ENCODE measurements at regions not wholly inside any gene's neighbourhood (a gene's known extent, or its start where the extent isn't known, plus 50 kb on each side); places are given as distances from the start of the nearest gene placed in this dataset.
"Not testable (repeated sequence)": the region's sequence is repeated elsewhere in the genome, so short reads cannot be mapped to it uniquely, and the experiment has no call there.

- Histone ChIP-seq H3K27me3 (replicated peaks; ENCODE audit: insufficient read depth) (peaks cover 20% of the 10 kb centered on the region), H2AFZ (peak overlapping the region; percentile 58; the same call in 1 of the 2 replicates), H3K4me3 (peak overlapping the region; percentile 59; the same call in 1 of the 2 replicates), H3K4me2 (ENCODE audit: unreplicated experiment) (peak overlapping the region; percentile 79)
- H3K9me2 ChIP-seq (ENCODE audit: insufficient read depth); H4K20me1 ChIP-seq (ENCODE audit: insufficient read depth); H3K27ac ChIP-seq; H3K9ac ChIP-seq; H3K4me1 ChIP-seq (ENCODE audit: insufficient read depth); H3K36me3 ChIP-seq (ENCODE audit: low read depth); H3K79me2 ChIP-seq (ENCODE audit: insufficient read depth); H3F3A ChIP-seq (ENCODE audit: insufficient read depth); H3K9me3 ChIP-seq (ENCODE audit: low read depth); in situ Hi-C loops (cut with MboI): not testable (repeated sequence)
- DNase-seq: peak; percentile 48
- WGBS, 2 experiments (ENCODE audit: low coverage in 1 of 2, low lambda C conversion rate in 2 of 2, missing lambda C conversion rate in 2 of 2): 6 to 7% methylated on average over 32 to 46 of the region's 48 CpGs
Measured at GRCh38 chr11:71638801-71639519, 56.3 kb upstream of the KRTAP5-11 start.

GRCh38 chr11:71639520-71639849 lies 56.8 kb upstream of the KRTAP5-11 start:
- H3K9ac ChIP-seq; H3K9me3 ChIP-seq (ENCODE audit: low read depth); H3K27ac ChIP-seq; DNase-seq; H4K20me1 ChIP-seq (ENCODE audit: insufficient read depth); H3K79me2 ChIP-seq (ENCODE audit: insufficient read depth); H3K4me1 ChIP-seq (ENCODE audit: insufficient read depth); in situ Hi-C loops (cut with MboI); H3K36me3 ChIP-seq (ENCODE audit: low read depth); H3K9me2 ChIP-seq (ENCODE audit: insufficient read depth); H3F3A ChIP-seq (ENCODE audit: insufficient read depth): not testable (repeated sequence)
- peak overlapping the region; percentile 79 for H3K4me2 ChIP-seq (ENCODE audit: unreplicated experiment)
- H3K4me3 ChIP-seq: peak overlapping the region; percentile 59; the same call in 1 of the 2 replicates
- peak overlapping the region; percentile 58; the same call in 1 of the 2 replicates for H2AFZ ChIP-seq
- WGBS, 2 experiments (ENCODE audit: low coverage in 1 of 2, low lambda C conversion rate in 2 of 2, missing lambda C conversion rate in 2 of 2): 3 to 5% methylated on average over 15 to 29 of the region's 32 CpGs
- peaks cover 20% of the 10 kb centered on the region for H3K27me3 ChIP-seq (replicated peaks; ENCODE audit: insufficient read depth)

DNA sequence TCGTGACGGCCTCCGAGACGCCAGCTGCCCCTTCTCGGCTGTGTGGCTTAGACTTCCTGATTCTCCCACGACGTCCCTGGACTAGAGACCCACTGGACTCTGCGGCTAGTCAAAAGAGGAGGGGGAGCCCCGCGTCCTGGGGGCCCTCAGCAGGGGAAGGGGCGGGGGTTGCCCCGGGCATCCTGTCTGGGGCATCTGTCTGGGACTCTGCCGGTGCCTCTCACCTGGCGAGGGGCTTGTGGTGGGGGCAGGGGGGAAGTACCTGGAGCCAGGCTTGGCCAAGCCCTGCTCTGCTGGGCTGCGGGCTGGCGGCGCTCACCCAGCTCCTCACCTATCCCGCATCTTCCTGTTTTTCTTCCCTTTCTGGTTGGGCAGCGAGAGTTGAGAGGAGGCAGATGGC lies 57.2 kb upstream of the KRTAP5-11 start:
- H3F3A ChIP-seq (ENCODE audit: insufficient read depth); in situ Hi-C loops (cut with MboI); H3K4me1 ChIP-seq (ENCODE audit: insufficient read depth); H3K4me3 ChIP-seq; H3K9me3 ChIP-seq (ENCODE audit: low read depth); H3K36me3 ChIP-seq (ENCODE audit: low read depth); H3K9me2 ChIP-seq (ENCODE audit: insufficient read depth); H3K9ac ChIP-seq; H3K79me2 ChIP-seq (ENCODE audit: insufficient read depth); H3K27ac ChIP-seq; DNase-seq; H2AFZ ChIP-seq; H3K4me2 ChIP-seq (ENCODE audit: unreplicated experiment); H4K20me1 ChIP-seq (ENCODE audit: insufficient read depth): not testable (repeated sequence)
- 5 to 10% methylated on average over 4 to 16 of the region's 19 CpGs for WGBS, 2 experiments (ENCODE audit: low coverage in 1 of 2, low lambda C conversion rate in 2 of 2, missing lambda C conversion rate in 2 of 2)
- peaks cover 17% of the 10 kb centered on the region for H3K27me3 ChIP-seq (replicated peaks; ENCODE audit: insufficient read depth)

DNA sequence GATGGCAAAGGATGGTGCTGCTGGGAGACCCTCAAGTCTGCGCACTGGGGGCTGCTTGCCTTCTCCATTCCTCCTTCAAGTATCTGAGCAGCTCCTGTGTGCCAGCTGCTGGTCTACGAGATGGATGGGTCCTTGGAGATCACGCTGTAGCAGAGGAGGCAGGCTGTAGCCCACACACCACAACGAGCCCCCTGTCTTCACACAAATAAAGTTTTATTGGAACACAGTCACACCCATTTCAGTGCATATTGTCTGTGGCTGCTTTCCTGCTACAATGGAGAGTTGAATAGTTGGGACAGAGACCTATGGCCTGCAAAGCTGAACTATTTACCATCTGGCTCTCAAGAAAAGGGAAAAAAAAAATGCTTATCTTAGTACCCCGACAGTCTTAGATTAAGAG lies 64.4 kb upstream of the KRTAP5-11 start:
- H3K4me3 ChIP-seq; H3K9me2 ChIP-seq (ENCODE audit: insufficient read depth); H3K4me2 ChIP-seq (ENCODE audit: unreplicated experiment); H3K9ac ChIP-seq; H3K79me2 ChIP-seq (ENCODE audit: insufficient read depth); H4K20me1 ChIP-seq (ENCODE audit: insufficient read depth); H3K27ac ChIP-seq; H3K36me3 ChIP-seq (ENCODE audit: low read depth); H3K9me3 ChIP-seq (ENCODE audit: low read depth); H2AFZ ChIP-seq; H3F3A ChIP-seq (ENCODE audit: insufficient read depth); H3K27me3 ChIP-seq (replicated peaks; ENCODE audit: insufficient read depth); DNase-seq; H3K4me1 ChIP-seq (ENCODE audit: insufficient read depth); in situ Hi-C loops (cut with MboI): not testable (repeated sequence)
- 17 to 20% methylated on average over 5 of the region's 5 CpGs for WGBS, 2 experiments (ENCODE audit: low coverage in 1 of 2, low lambda C conversion rate in 2 of 2, missing lambda C conversion rate in 2 of 2)

DNA sequence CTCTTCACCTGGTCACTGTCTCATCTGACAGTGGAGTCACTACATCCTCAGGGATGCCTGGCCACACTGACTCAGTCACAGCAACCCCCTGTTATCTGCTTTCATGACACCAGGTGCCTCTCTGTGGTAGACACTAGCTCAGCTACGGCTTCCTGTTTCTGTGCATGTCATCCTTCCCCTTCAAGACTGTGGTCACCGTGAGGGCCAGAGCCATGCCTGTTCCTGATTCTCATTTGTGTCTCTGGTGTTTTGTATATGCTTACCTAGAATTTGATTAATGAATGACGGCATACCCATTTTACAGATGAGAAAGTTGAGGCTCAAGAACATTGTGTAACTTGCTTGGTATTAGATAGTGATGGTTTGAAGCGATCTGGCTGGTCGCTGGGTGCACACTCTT lies 70.3 kb upstream of the KRTAP5-11 start:
- H3K4me1 ChIP-seq (ENCODE audit: insufficient read depth); H3F3A ChIP-seq (ENCODE audit: insufficient read depth); H3K9ac ChIP-seq; H2AFZ ChIP-seq; H3K79me2 ChIP-seq (ENCODE audit: insufficient read depth); H3K27ac ChIP-seq; H3K9me3 ChIP-seq (ENCODE audit: low read depth); H3K9me2 ChIP-seq (ENCODE audit: insufficient read depth); H3K27me3 ChIP-seq (replicated peaks; ENCODE audit: insufficient read depth); H4K20me1 ChIP-seq (ENCODE audit: insufficient read depth); H3K4me2 ChIP-seq (ENCODE audit: unreplicated experiment); H3K36me3 ChIP-seq (ENCODE audit: low read depth); DNase-seq; in situ Hi-C loops (cut with MboI); H3K4me3 ChIP-seq: not testable (repeated sequence)
- 40 to 42% methylated on average over 5 of the region's 5 CpGs for WGBS, 2 experiments (ENCODE audit: low coverage in 1 of 2, low lambda C conversion rate in 2 of 2, missing lambda C conversion rate in 2 of 2)

GRCh38 chr11:71654423-71654822 lies 71.7 kb upstream of the KRTAP5-11 start:
- H4K20me1 ChIP-seq (ENCODE audit: insufficient read depth); H3K4me1 ChIP-seq (ENCODE audit: insufficient read depth); H3K9me2 ChIP-seq (ENCODE audit: insufficient read depth); H3K9me3 ChIP-seq (ENCODE audit: low read depth); H3K36me3 ChIP-seq (ENCODE audit: low read depth); H3K4me3 ChIP-seq; H3K27me3 ChIP-seq (replicated peaks; ENCODE audit: insufficient read depth); DNase-seq; H3K27ac ChIP-seq; in situ Hi-C loops (cut with MboI); H3K4me2 ChIP-seq (ENCODE audit: unreplicated experiment); H3F3A ChIP-seq (ENCODE audit: insufficient read depth); H3K79me2 ChIP-seq (ENCODE audit: insufficient read depth); H2AFZ ChIP-seq; H3K9ac ChIP-seq: not testable (repeated sequence)
- 20 to 33% methylated on average over 2 to 3 of the region's 3 CpGs for WGBS, 2 experiments (ENCODE audit: low coverage in 1 of 2, low lambda C conversion rate in 2 of 2, missing lambda C conversion rate in 2 of 2)

DNA sequence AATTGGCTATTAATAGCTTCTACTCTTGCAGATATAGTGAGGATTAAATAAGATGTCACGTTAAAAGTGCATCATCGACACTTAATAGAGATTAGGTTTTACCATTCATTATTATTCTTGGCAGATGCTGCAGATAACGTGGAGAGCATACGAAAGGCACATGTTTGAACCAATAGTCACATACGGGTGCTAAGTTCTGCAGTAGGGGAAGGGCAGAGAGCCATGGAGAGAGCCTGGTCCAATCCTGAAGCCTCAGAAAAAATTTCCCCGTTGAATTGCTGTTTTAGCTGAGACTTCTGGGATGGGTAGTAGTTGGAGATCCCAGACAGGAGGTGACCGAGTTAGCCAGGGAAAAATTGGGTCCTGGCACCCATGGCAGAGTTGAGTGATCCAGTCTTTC lies 72.4 kb upstream of the KRTAP5-11 start:
- DNase-seq; H3K9me3 ChIP-seq (ENCODE audit: low read depth); H3K79me2 ChIP-seq (ENCODE audit: insufficient read depth); H3F3A ChIP-seq (ENCODE audit: insufficient read depth); H3K9ac ChIP-seq; H3K27ac ChIP-seq; H3K4me1 ChIP-seq (ENCODE audit: insufficient read depth); H4K20me1 ChIP-seq (ENCODE audit: insufficient read depth); H3K9me2 ChIP-seq (ENCODE audit: insufficient read depth); H2AFZ ChIP-seq; H3K4me2 ChIP-seq (ENCODE audit: unreplicated experiment); H3K4me3 ChIP-seq; H3K36me3 ChIP-seq (ENCODE audit: low read depth); in situ Hi-C loops (cut with MboI); H3K27me3 ChIP-seq (replicated peaks; ENCODE audit: insufficient read depth): not testable (repeated sequence)
- WGBS, 2 experiments (ENCODE audit: low coverage in 1 of 2, low lambda C conversion rate in 2 of 2, missing lambda C conversion rate in 2 of 2): 1 to 2% methylated on average over 7 of the region's 7 CpGs

DNA sequence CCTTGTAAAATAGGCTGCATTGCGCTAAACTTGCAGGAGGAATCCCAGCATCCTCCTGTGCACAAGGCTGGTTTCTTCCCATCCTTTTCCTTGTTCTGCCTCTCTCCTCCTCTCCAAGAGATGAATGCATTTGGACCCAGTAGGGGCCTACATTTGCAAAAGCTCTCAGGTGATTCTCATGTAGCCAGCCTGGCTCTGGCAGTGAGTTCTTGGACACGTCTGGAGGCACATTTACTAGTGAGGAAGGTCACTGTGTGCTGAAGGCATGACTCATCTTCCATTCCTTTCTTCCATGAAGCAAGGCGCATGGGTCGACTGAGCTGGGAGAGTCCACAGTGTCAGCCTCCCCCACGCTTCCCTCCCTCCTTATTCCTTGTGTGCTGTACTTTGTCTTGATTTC lies 73.8 kb upstream of the KRTAP5-11 start:
- H3K4me3 ChIP-seq; H3K4me2 ChIP-seq (ENCODE audit: unreplicated experiment); H3K9ac ChIP-seq; H3K79me2 ChIP-seq (ENCODE audit: insufficient read depth); H3K4me1 ChIP-seq (ENCODE audit: insufficient read depth); in situ Hi-C loops (cut with MboI); H3K27ac ChIP-seq; H3K36me3 ChIP-seq (ENCODE audit: low read depth); DNase-seq; H2AFZ ChIP-seq; H3K9me2 ChIP-seq (ENCODE audit: insufficient read depth); H4K20me1 ChIP-seq (ENCODE audit: insufficient read depth); H3K9me3 ChIP-seq (ENCODE audit: low read depth); H3F3A ChIP-seq (ENCODE audit: insufficient read depth); H3K27me3 ChIP-seq (replicated peaks; ENCODE audit: insufficient read depth): not testable (repeated sequence)
- 52% methylated on average over 5 of the region's 5 CpGs for WGBS, 2 experiments (ENCODE audit: low coverage in 1 of 2, low lambda C conversion rate in 2 of 2, missing lambda C conversion rate in 2 of 2)
